ENCODE measurements at regions not wholly inside any gene's neighbourhood (a gene's known extent, or its start where the extent isn't known, plus 50 kb on each side); places are given as distances from the start of the nearest gene placed in this dataset.

DNA sequence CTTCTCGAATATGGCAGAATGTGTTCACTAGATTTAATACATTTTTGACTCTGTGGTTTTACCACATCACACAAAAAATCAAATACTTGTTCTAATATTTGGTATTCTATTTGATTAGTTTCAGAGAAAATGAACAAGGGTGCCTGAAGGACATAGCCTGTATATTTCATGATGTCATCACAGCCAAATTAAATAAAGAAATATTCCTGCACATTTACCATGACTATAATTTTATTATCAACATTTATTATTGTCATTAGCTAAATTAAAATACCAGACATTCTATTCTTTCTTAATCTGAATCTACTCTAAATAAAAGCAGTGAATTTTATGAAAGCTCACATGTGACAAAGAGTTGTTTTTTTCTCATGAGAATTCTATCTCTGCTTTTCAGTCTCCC, 980.5 kb downstream of the PCDH18 start:
- no peak for TF ChIP-seq POLR2A (IDR thresholded peaks at IDR 0.05)
- TF ChIP-seq, protein P1, sequence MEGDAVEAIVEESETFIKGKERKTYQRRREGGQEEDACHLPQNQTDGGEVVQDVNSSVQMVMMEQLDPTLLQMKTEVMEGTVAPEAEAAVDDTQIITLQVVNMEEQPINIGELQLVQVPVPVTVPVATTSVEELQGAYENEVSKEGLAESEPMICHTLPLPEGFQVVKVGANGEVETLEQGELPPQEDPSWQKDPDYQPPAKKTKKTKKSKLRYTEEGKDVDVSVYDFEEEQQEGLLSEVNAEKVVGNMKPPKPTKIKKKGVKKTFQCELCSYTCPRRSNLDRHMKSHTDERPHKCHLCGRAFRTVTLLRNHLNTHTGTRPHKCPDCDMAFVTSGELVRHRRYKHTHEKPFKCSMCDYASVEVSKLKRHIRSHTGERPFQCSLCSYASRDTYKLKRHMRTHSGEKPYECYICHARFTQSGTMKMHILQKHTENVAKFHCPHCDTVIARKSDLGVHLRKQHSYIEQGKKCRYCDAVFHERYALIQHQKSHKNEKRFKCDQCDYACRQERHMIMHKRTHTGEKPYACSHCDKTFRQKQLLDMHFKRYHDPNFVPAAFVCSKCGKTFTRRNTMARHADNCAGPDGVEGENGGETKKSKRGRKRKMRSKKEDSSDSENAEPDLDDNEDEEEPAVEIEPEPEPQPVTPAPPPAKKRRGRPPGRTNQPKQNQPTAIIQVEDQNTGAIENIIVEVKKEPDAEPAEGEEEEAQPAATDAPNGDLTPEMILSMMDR (IDR thresholded peaks at IDR 0.05): no peak
- no peak for TF ChIP-seq POLR2AphosphoS5 (IDR thresholded peaks at IDR 0.05; ENCODE audit: insufficient read depth in 1 of 2, low read depth in 1 of 2)

Measured in vagina (tissue), 2 donors.